Mesothelial cell of epicardium (in vitro differentiated cells): ENCODE measurements at regions not wholly inside any gene's neighbourhood (a gene's known extent, or its start where the extent isn't known, plus 50 kb on each side); places are given as distances from the start of the nearest gene placed in this dataset.

ENCODE experiments used
- DNase-seq, 2 experiments: peaks; one replicate each; pipeline ENCODE4 v3.0.0; 2021; ENCODE audit warnings: low spot score in 2 of 2; ENCODE audit not compliant: unreplicated experiment in 2 of 2
- H3K27ac Mint-ChIP-seq: 2 replicates; pipeline ENCODE4 v1.8.0; 2021; ENCODE audit warnings: mixed read lengths
- H3K27me3 Mint-ChIP-seq: 2 replicates; pipeline ENCODE4 v1.8.0; 2021; ENCODE audit warnings: low read depth, mixed read lengths
- H3K36me3 Mint-ChIP-seq: 2 replicates; pipeline ENCODE4 v1.8.0; 2021; ENCODE audit warnings: mixed read lengths
- H3K4me1 Mint-ChIP-seq: 2 replicates; pipeline ENCODE4 v1.8.0; 2021; ENCODE audit warnings: mixed read lengths
- H3K4me3 Mint-ChIP-seq: 2 replicates; pipeline ENCODE4 v1.8.0; 2021; ENCODE audit warnings: mild to moderate bottlenecking, moderate library complexity, mixed read lengths
- H3K9me3 Mint-ChIP-seq: 2 replicates; pipeline ENCODE4 v1.8.0; 2021; ENCODE audit warnings: mixed read lengths
- CTCF ChIP-seq: fragments of 200-600 bp; sonication (generic); IDR thresholded peaks from one replicate; pipeline ENCODE4 v1.5.0; 2021; ENCODE audit warnings: antibody characterized with exemption; ENCODE audit not compliant: unreplicated experiment

- TF ChIP-seq CTCF: no peak
- H3K27me3 Mint-ChIP-seq: peaks cover 7% of the 10 kb centered on the region
- DNase-seq: no peak
- H3K36me3 Mint-ChIP-seq: no peaks in the 10 kb centered on the region
- H3K9me3 Mint-ChIP-seq: peaks cover 10% of the 10 kb centered on the region
- H3K4me1 Mint-ChIP-seq: no peaks in the 10 kb centered on the region
- no peak overlapping the region for H3K27ac Mint-ChIP-seq
- H3K4me3 Mint-ChIP-seq: no peak overlapping the region
Measured at GRCh38 chr11:127576210-127576609, 575.6 kb upstream of the KIRREL3 start.

- Mint-ChIP-seq H3K27ac (no peak overlapping the region), H3K9me3 (peaks cover 17% of the 10 kb centered on the region), H3K36me3 (no peaks in the 10 kb centered on the region), H3K27me3 (peaks cover 7% of the 10 kb centered on the region), H3K4me3 (no peak overlapping the region), H3K4me1 (no peaks in the 10 kb centered on the region)
- no peak for DNase-seq
- no peak for TF ChIP-seq CTCF
Measured at GRCh38 chr11:127574478-127574877, 573.9 kb upstream of the KIRREL3 start.

GRCh38 chr11:127568891-127569290 lies 568.3 kb upstream of the KIRREL3 start:
- Mint-ChIP-seq H3K4me3 (no peak overlapping the region), H3K9me3 (peaks cover 21% of the 10 kb centered on the region), H3K27me3 (peaks cover 2% of the 10 kb centered on the region), H3K4me1 (no peaks in the 10 kb centered on the region), H3K36me3 (no peaks in the 10 kb centered on the region), H3K27ac (no peak overlapping the region)
- no peak for DNase-seq
- TF ChIP-seq CTCF: no peak

- H3K27ac Mint-ChIP-seq: no peak overlapping the region
Measured at GRCh38 chr11:127567237-127567932, 566.8 kb upstream of the KIRREL3 start.

GRCh38 chr11:127564810-127565209 lies 564.2 kb upstream of the KIRREL3 start:
- no peaks in the 10 kb centered on the region for H3K4me1 Mint-ChIP-seq
- H3K4me3 Mint-ChIP-seq: no peak overlapping the region
- no peak for DNase-seq
- H3K36me3 Mint-ChIP-seq: no peaks in the 10 kb centered on the region
- peaks cover 1% of the 10 kb centered on the region for H3K27me3 Mint-ChIP-seq
- H3K27ac Mint-ChIP-seq: no peak overlapping the region
- peaks cover 7% of the 10 kb centered on the region for H3K9me3 Mint-ChIP-seq
- no peak for TF ChIP-seq CTCF

More at GRCh38 chr11:127567237-127567932, 566.8 kb upstream of the KIRREL3 start:
- no peaks in the 10 kb centered on the region for H3K36me3 Mint-ChIP-seq
- no peak for TF ChIP-seq CTCF
- no peak for DNase-seq
- H3K4me1 Mint-ChIP-seq: no peaks in the 10 kb centered on the region
- H3K27me3 Mint-ChIP-seq: no peaks in the 10 kb centered on the region
- H3K9me3 Mint-ChIP-seq: peaks cover 21% of the 10 kb centered on the region
- no peak overlapping the region for H3K4me3 Mint-ChIP-seq
